G401.6 (cell line): ENCODE measurements at regions not wholly inside any gene's neighbourhood (a gene's known extent, or its start where the extent isn't known, plus 50 kb on each side); places are given as distances from the start of the nearest gene placed in this dataset.
"Not testable (repeated sequence)": the region's sequence is repeated elsewhere in the genome, so short reads cannot be mapped to it uniquely, and the experiment has no call there.

Source experiments
- FAIRE-seq: peaks from 2 replicates; lab custom pipeline; 2012; peaks lifted over from hg19 to GRCh38; lab: Jason Lieb, UNC

GRCh38 chr9:94191706-94192105, 67.4 kb upstream of the ZNF169 start:
- FAIRE-seq, result not testable (repeated sequence)

- no peak for FAIRE-seq
These were observed 60.7 kb upstream of the ZNF169 start for GRCh38 chr9:94198414-94198813.

GRCh38 chr9:94199776-94200175, 59.3 kb upstream of the ZNF169 start:
- no peak for FAIRE-seq

GRCh38 chr9:94204174-94204573, 54.9 kb upstream of the ZNF169 start:
- FAIRE-seq, result no peak

GRCh38 chr9:94207781-94208180, 51.3 kb upstream of the ZNF169 start:
- FAIRE-seq, result no peak
